Dendritic cell treated with granulocyte-macrophage colony-stimulating factor and Interleukin-4, amounts not matched to agents 40 ng/mL and 50 ng/mL, for 4 days (primary cell): ENCODE measurements at regions not wholly inside any gene's neighbourhood (a gene's known extent, or its start where the extent isn't known, plus 50 kb on each side); places are given as distances from the start of the nearest gene placed in this dataset.
"Not testable (repeated sequence)": the region's sequence is repeated elsewhere in the genome, so short reads cannot be mapped to it uniquely, and the experiment has no call there.

ENCODE experiments used
- H3K27ac Mint-ChIP-seq: one replicate; pipeline ENCODE4 v1.8.0; 2022; ENCODE audit warnings: mild to moderate bottlenecking, mixed read lengths
- H3K27me3 Mint-ChIP-seq: one replicate; pipeline ENCODE4 v1.8.0; 2022; ENCODE audit warnings: mild to moderate bottlenecking, mixed read lengths
- H3K36me3 Mint-ChIP-seq: one replicate; pipeline ENCODE4 v1.8.0; 2022; ENCODE audit warnings: low read depth, mixed read lengths
- H3K4me1 Mint-ChIP-seq: one replicate; pipeline ENCODE4 v1.8.0; 2022; ENCODE audit warnings: low read depth, mixed read lengths
- H3K4me3 Mint-ChIP-seq: one replicate; pipeline ENCODE4 v1.8.0; 2022; ENCODE audit warnings: mild to moderate bottlenecking, moderate library complexity, mixed read lengths
- H3K9me3 Mint-ChIP-seq: one replicate; pipeline ENCODE4 v1.8.0; 2022; ENCODE audit warnings: mixed read lengths
- intact Hi-C: fragments of 100-400 bp; cut with micrococcal nuclease; formaldehyde crosslinking; loops from one replicate; pipeline ENCODE4 v1.15.0; 2022

- Mint-ChIP-seq H3K27ac (no peak overlapping the region), H3K4me3 (no peak overlapping the region), H3K4me1 (no peaks in the 10 kb centered on the region), H3K9me3 (no peaks in the 10 kb centered on the region), H3K27me3 (no peaks in the 10 kb centered on the region), H3K36me3 (no peaks in the 10 kb centered on the region)
- intact Hi-C loops, result no loop called here
Measured at GRCh38 chr12:59365133-59365532, 230.7 kb upstream of the SLC16A7 start.

- H3K9me3 Mint-ChIP-seq, result no peaks in the 10 kb centered on the region
- H3K27ac Mint-ChIP-seq, result no peak overlapping the region
- no peak overlapping the region for H3K4me3 Mint-ChIP-seq
- H3K36me3 Mint-ChIP-seq, result no peaks in the 10 kb centered on the region
- H3K4me1 Mint-ChIP-seq, result no peaks in the 10 kb centered on the region
- intact Hi-C loops, result no loop called here
- no peaks in the 10 kb centered on the region for H3K27me3 Mint-ChIP-seq
Measured at GRCh38 chr12:59357811-59358210, 238.0 kb upstream of the SLC16A7 start.

DNA sequence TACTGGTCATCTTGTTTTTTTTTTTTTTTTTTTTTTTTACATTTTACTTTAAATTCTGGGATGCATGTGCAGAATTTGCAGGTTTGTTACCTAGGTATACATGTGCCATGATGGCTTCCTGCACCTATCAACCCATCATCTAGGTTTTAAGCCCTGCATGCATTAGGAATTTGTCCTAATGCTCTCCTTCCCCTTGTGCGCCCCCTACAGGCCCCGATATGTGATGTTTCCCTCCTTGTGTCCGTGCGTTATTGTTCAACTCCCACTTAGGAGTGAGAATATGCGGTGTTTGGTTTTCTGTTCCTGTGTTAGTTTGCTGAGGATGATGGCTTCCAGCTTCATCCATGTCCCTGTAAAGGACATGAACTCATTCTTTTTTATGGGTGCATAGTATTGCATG, 249.6 kb upstream of the SLC16A7 start:
- H3K27ac Mint-ChIP-seq, H3K4me3 Mint-ChIP-seq, H3K36me3 Mint-ChIP-seq, H3K9me3 Mint-ChIP-seq, H3K4me1 Mint-ChIP-seq, H3K27me3 Mint-ChIP-seq, intact Hi-C loops: not testable (repeated sequence)

DNA sequence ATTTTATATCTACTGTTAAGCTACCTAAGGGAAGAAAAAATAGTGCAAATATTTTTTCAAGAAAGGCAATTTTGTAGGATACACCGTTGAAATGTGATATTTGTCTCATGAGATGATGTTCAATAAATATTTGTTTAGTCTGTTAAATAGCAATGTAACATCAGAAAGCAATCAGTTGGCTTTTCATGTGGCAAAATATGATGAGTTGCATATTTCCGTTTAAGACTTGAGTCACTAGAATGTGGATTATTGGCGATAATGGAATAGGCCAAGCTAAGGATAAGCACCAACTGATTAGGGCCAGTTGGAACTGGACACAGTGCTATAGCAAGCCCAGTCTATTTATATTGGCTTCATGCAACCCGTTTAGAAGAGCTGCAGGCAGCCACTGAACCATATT, 250.4 kb upstream of the SLC16A7 start:
- intact Hi-C loops, result no loop called here
- H3K27me3 Mint-ChIP-seq, result no peaks in the 10 kb centered on the region
- H3K9me3 Mint-ChIP-seq, result peaks cover 9% of the 10 kb centered on the region
- H3K4me1 Mint-ChIP-seq, result no peaks in the 10 kb centered on the region
- no peaks in the 10 kb centered on the region for H3K36me3 Mint-ChIP-seq
- no peak overlapping the region for H3K27ac Mint-ChIP-seq
- H3K4me3 Mint-ChIP-seq, result no peak overlapping the region

DNA sequence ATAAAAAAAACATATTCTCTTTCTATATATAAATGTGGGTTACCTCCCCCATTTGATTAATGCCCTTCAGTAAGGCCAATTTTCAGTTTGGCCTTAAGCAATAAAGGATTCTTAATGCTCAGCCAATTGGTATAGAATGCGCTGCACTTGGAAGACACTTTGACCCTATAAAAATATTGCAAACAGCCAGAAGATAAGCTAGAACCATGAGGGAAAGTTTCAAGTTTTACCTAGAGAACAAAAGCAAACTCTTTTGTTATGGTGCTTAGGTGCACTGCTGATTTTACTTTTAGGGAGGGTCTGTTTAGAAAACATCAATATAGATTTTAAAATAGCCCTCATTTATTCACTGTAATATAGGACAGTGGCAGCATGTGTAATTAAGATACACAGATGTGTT, 251.6 kb upstream of the SLC16A7 start:
- Mint-ChIP-seq H3K27ac (no peak overlapping the region), H3K36me3 (no peaks in the 10 kb centered on the region), H3K9me3 (peaks cover 18% of the 10 kb centered on the region), H3K4me3 (no peak overlapping the region), H3K4me1 (no peaks in the 10 kb centered on the region), H3K27me3 (no peaks in the 10 kb centered on the region)
- intact Hi-C loops, result no loop called here

- H3K4me1 Mint-ChIP-seq, result no peaks in the 10 kb centered on the region
- H3K9me3 Mint-ChIP-seq, result peaks cover 16% of the 10 kb centered on the region
- intact Hi-C loops, result no loop called here
- no peaks in the 10 kb centered on the region for H3K27me3 Mint-ChIP-seq
- no peak overlapping the region for H3K4me3 Mint-ChIP-seq
- H3K36me3 Mint-ChIP-seq, result no peaks in the 10 kb centered on the region
- H3K27ac Mint-ChIP-seq, result no peak overlapping the region
Measured at GRCh38 chr12:59329462-59329861, 266.4 kb upstream of the SLC16A7 start.

DNA sequence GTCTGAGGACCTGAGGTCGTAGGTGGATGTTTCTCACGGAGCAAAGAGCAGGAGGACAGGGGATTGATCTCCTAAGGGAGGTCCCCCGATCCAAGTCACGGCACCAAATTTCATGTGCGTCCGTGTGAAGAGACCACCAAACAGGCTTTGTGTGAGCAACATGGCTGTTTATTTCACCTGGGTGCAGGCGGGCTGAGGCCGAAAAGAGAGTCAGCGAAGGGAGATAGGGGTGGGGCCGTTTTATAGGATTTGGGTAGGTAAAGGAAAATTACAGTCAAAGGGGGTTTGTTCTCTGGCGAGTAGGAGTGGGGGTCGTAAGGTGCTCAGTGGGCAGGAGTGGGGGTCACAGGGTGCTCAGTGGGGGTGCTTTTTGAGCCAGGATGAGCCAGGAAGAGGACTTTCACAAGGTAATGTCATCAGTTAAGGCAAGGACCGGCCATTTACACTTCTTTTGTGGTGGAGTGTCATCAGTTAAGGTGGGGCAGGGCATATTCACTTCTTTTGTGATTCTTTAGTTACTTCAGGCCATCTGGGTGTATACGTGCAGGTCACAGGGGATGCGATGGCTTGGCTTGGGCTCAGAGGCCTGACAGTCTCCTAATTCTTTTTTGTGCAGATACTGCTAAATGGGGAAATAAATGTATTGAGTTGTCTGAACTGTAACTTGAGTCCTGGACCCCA, 267.3 kb upstream of the SLC16A7 start:
- H3K9me3 Mint-ChIP-seq, result peaks cover 16% of the 10 kb centered on the region
- H3K27me3 Mint-ChIP-seq, H3K4me3 Mint-ChIP-seq, intact Hi-C loops, H3K27ac Mint-ChIP-seq, H3K4me1 Mint-ChIP-seq, H3K36me3 Mint-ChIP-seq: not testable (repeated sequence)

DNA sequence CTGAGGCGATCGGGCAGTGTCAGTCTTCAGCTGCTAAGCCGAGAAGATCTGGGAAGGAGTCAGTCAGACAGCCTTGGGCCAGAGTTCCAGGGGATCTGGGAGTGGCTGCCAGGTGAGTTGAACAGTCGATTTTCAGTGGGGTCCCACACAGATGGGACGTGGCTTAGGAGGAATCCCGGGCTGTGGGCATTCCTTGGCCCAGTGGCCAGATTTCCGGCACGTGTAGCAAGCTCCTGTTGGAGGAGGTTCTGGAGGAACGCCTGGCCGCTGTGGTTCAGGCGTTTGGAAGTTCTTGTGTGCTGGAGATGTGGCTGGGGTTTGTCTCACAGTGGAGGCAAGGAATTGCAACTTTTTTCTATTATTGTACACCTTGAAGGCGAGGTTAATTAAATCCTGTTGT, 269.4 kb upstream of the SLC16A7 start:
- H3K27me3 Mint-ChIP-seq, H3K27ac Mint-ChIP-seq, intact Hi-C loops, H3K36me3 Mint-ChIP-seq, H3K4me3 Mint-ChIP-seq, H3K4me1 Mint-ChIP-seq: not testable (repeated sequence)
- H3K9me3 Mint-ChIP-seq, result peaks cover 16% of the 10 kb centered on the region

GRCh38 chr12:59322473-59322872, 273.4 kb upstream of the SLC16A7 start:
- Mint-ChIP-seq H3K4me3 (no peak overlapping the region), H3K27me3 (no peaks in the 10 kb centered on the region), H3K9me3 (peaks cover 17% of the 10 kb centered on the region), H3K4me1 (no peaks in the 10 kb centered on the region), H3K27ac (no peak overlapping the region), H3K36me3 (no peaks in the 10 kb centered on the region)
- intact Hi-C loops, result no loop called here

DNA sequence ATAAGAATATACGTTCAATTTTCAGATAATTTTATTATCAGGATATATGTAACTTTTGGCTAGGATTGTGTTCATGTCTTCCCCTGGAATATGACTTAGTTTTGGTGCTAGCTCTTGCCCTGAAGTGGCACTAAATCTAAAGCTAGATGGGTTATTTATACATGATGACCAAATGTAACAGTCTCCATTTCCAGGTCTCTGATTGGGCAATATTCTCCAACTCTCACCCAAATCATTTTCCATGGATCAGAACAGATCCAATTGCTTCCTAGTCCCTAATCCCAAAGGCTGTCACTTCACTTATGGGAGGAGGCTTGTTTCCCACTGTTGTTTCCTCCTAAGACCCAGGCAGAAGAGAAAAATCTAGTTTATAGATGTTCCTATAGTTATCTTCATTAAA, 274.6 kb upstream of the SLC16A7 start:
- no peak overlapping the region for H3K27ac Mint-ChIP-seq
- intact Hi-C loops, result no loop called here
- no peak overlapping the region for H3K4me3 Mint-ChIP-seq
- H3K36me3 Mint-ChIP-seq, result no peaks in the 10 kb centered on the region
- H3K4me1 Mint-ChIP-seq, result no peaks in the 10 kb centered on the region
- peaks cover 18% of the 10 kb centered on the region for H3K9me3 Mint-ChIP-seq
- H3K27me3 Mint-ChIP-seq, result no peaks in the 10 kb centered on the region

DNA sequence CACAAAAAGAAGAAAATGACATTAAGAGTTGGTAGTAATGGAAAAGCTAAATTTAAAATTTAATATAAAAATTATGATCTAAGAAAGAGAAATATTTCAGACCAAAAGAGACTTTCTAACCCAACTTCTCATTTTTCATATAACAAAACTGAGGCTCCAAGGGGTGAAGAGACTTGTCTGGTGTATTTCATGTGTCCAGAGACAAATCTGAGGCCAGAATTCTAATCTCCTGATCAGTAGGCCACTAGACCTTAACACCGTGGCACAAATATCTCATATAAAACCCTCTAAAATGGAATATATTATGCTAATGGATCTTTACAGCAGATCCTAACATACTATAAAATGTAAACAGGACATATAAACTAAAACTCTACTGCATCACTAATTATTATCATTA, 275.7 kb upstream of the SLC16A7 start:
- peaks cover 18% of the 10 kb centered on the region for H3K9me3 Mint-ChIP-seq
- no peaks in the 10 kb centered on the region for H3K36me3 Mint-ChIP-seq
- H3K4me3 Mint-ChIP-seq, result no peak overlapping the region

GRCh38 chr12:59318940-59319339, 276.9 kb upstream of the SLC16A7 start:
- H3K4me1 Mint-ChIP-seq, result no peaks in the 10 kb centered on the region
- intact Hi-C loops, result no loop called here

More for the DNA sequence above, 275.7 kb upstream of the SLC16A7 start:
- intact Hi-C loops, result no loop called here
- H3K27ac Mint-ChIP-seq, result no peak overlapping the region
- H3K4me1 Mint-ChIP-seq, result no peaks in the 10 kb centered on the region
- no peaks in the 10 kb centered on the region for H3K27me3 Mint-ChIP-seq

GRCh38 chr12:59317598-59317997, 278.2 kb upstream of the SLC16A7 start:
- Mint-ChIP-seq H3K4me3 (no peak overlapping the region), H3K27ac (no peak overlapping the region), H3K4me1 (no peaks in the 10 kb centered on the region), H3K36me3 (no peaks in the 10 kb centered on the region), H3K9me3 (peaks cover 29% of the 10 kb centered on the region), H3K27me3 (no peaks in the 10 kb centered on the region)
- intact Hi-C loops, result no loop called here

More at GRCh38 chr12:59318940-59319339, 276.9 kb upstream of the SLC16A7 start:
- Mint-ChIP-seq H3K36me3 (no peaks in the 10 kb centered on the region), H3K27me3 (no peaks in the 10 kb centered on the region), H3K9me3 (peaks cover 18% of the 10 kb centered on the region), H3K27ac (no peak overlapping the region), H3K4me3 (no peak overlapping the region)

- H3K36me3 Mint-ChIP-seq, result no peaks in the 10 kb centered on the region
- H3K27me3 Mint-ChIP-seq, result no peaks in the 10 kb centered on the region
- no peak overlapping the region for H3K4me3 Mint-ChIP-seq
- H3K27ac Mint-ChIP-seq, result no peak overlapping the region
- H3K9me3 Mint-ChIP-seq, result peaks cover 35% of the 10 kb centered on the region
- H3K4me1 Mint-ChIP-seq, result no peaks in the 10 kb centered on the region
- intact Hi-C loops, result no loop called here
Measured at GRCh38 chr12:59316938-59317337, 278.9 kb upstream of the SLC16A7 start.

DNA sequence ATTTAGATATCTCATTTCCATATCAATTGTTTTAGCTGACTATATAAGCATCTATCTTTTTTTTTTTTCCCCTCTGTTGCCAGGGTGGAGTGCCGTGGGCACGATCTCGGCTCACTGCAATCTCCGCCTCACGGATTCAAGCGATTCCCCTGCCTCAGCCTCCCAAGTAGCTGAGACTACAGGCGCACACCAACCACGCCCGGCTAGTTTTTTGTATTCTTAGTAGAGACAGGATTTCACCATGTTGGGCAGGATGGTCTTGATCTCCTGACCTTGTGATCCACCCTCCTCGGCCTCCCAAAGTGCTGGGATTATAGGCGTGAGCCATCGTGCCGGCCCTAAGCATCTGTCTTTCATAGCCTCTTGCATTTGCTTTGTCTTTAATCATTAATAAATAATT, 279.5 kb upstream of the SLC16A7 start:
- H3K36me3 Mint-ChIP-seq, H3K27ac Mint-ChIP-seq, H3K4me1 Mint-ChIP-seq, H3K27me3 Mint-ChIP-seq, intact Hi-C loops, H3K4me3 Mint-ChIP-seq: not testable (repeated sequence)
- peaks cover 41% of the 10 kb centered on the region for H3K9me3 Mint-ChIP-seq
